Vagina (tissue), 2 donors: ENCODE measurements at regions not wholly inside any gene's neighbourhood (a gene's known extent, or its start where the extent isn't known, plus 50 kb on each side); places are given as distances from the start of the nearest gene placed in this dataset.

ENCODE experiments used
- DNase-seq, 2 donors: peaks; one replicate each; pipeline ENCODE4 v3.0.0-alpha.2; 2017; ENCODE audit errors: extremely low spot score in 2 of 2
- H3K27ac ChIP-seq: fragments of 200-600 bp; sonication (generic); one replicate; pipeline ENCODE4 v1.5.1; 2019
- H3K27me3 ChIP-seq: fragments of 200-600 bp; sonication (generic); one replicate; pipeline ENCODE4 v1.5.1; 2019
- H3K36me3 ChIP-seq, 2 donors: fragments of 200-600 bp; sonication (generic); one replicate each; pipeline ENCODE4 v1.5.1; 2017 to 2019
- H3K4me1 ChIP-seq: fragments of 200-600 bp; sonication (generic); one replicate; pipeline ENCODE4 v1.5.1; 2019
- H3K4me3 ChIP-seq, 2 donors: fragments of 200-600 bp; sonication (generic); 1 replicate in 1 of 2; 2 replicates in 1 of 2; pipeline ENCODE4 v1.5.1; 2016 to 2019
- H3K9me3 ChIP-seq: fragments of 200-600 bp; sonication (generic); one replicate; pipeline ENCODE4 v1.5.1; 2019
- CTCF ChIP-seq, 3 experiments: fragments of 450-650 bp in 2 of 3; fragments of 200-600 bp in 1 of 3; sonication (generic) in 1 of 3; IDR thresholded peaks; one replicate each; pipeline ENCODE4 v1.5.1; 2017 to 2019; ENCODE audit warnings: antibody characterized with exemption in 3 of 3, mild to moderate bottlenecking in 2 of 3, moderate library complexity in 2 of 3
- POLR2A ChIP-seq, 2 donors: fragments of 450-650 bp; IDR thresholded peaks; one replicate each; pipeline ENCODE4 v1.6.1; 2017; ENCODE audit warnings: antibody characterized with exemption in 2 of 2, mild to moderate bottlenecking in 2 of 2, moderate library complexity in 2 of 2
- POLR2AphosphoS5 ChIP-seq, 2 donors: sonication (generic); formaldehyde crosslinking; IDR thresholded peaks; one replicate each; pipeline ENCODE4 v1.9.0; 2017; ENCODE audit warnings: antibody characterized with exemption in 2 of 2, mild to moderate bottlenecking in 2 of 2, low read depth in 1 of 2; ENCODE audit not compliant: insufficient read depth in 1 of 2
- intact Hi-C: fragments of 100-400 bp; cut with DNase I; formaldehyde crosslinking; loops from one replicate; pipeline ENCODE4 v1.15.1; 2023

- H3K27ac ChIP-seq, result no peak overlapping the region
- H3K4me1 ChIP-seq, result no peaks in the 10 kb centered on the region
- H3K36me3 ChIP-seq, result no peaks in the 10 kb centered on the region
- no peaks in the 10 kb centered on the region for H3K27me3 ChIP-seq
- intact Hi-C loops, result no loop called here
- no peak for TF ChIP-seq POLR2A (IDR thresholded peaks at IDR 0.05)
- no peak for TF ChIP-seq POLR2AphosphoS5 (IDR thresholded peaks at IDR 0.05; ENCODE audit: insufficient read depth in 1 of 2, low read depth in 1 of 2)
- no peak for TF ChIP-seq CTCF (IDR thresholded peaks at IDR 0.05)
- H3K4me3 ChIP-seq, result no peak overlapping the region
- DNase-seq, result no peak
- no peaks in the 10 kb centered on the region for H3K9me3 ChIP-seq
Measured at GRCh38 chr7:88686468-88687229, 72.9 kb upstream of the ZNF804B start.

- no peaks in the 10 kb centered on the region for H3K9me3 ChIP-seq
- TF ChIP-seq CTCF (IDR thresholded peaks at IDR 0.05) (no peak), POLR2AphosphoS5 (IDR thresholded peaks at IDR 0.05; ENCODE audit: insufficient read depth in 1 of 2, low read depth in 1 of 2) (no peak), POLR2A (IDR thresholded peaks at IDR 0.05) (no peak)
- no peak overlapping the region for H3K27ac ChIP-seq
- intact Hi-C loops, result no loop called here
- H3K4me1 ChIP-seq, result no peaks in the 10 kb centered on the region
- H3K36me3 ChIP-seq, result no peaks in the 10 kb centered on the region
- DNase-seq, result no peak
- H3K27me3 ChIP-seq, result no peaks in the 10 kb centered on the region
- no peak overlapping the region for H3K4me3 ChIP-seq
Measured at GRCh38 chr7:88681682-88682081, 77.8 kb upstream of the ZNF804B start.

- H3K9me3 ChIP-seq, result no peaks in the 10 kb centered on the region
- no peaks in the 10 kb centered on the region for H3K27me3 ChIP-seq
- H3K4me1 ChIP-seq, result no peaks in the 10 kb centered on the region
- TF ChIP-seq POLR2A (IDR thresholded peaks at IDR 0.05) (no peak), CTCF (IDR thresholded peaks at IDR 0.05) (no peak), POLR2AphosphoS5 (IDR thresholded peaks at IDR 0.05; ENCODE audit: insufficient read depth in 1 of 2, low read depth in 1 of 2) (no peak)
- intact Hi-C loops, result no loop called here
- H3K36me3 ChIP-seq, result no peaks in the 10 kb centered on the region
- no peak overlapping the region for H3K27ac ChIP-seq
- no peak for DNase-seq
- no peak overlapping the region for H3K4me3 ChIP-seq
Measured at GRCh38 chr7:88670536-88670935, 89.0 kb upstream of the ZNF804B start.

GRCh38 chr7:88669913-88670312 lies 89.6 kb upstream of the ZNF804B start:
- DNase-seq, result no peak
- no peak overlapping the region for H3K27ac ChIP-seq
- no peaks in the 10 kb centered on the region for H3K9me3 ChIP-seq
- TF ChIP-seq POLR2AphosphoS5 (IDR thresholded peaks at IDR 0.05; ENCODE audit: insufficient read depth in 1 of 2, low read depth in 1 of 2), result no peak
- no peak for TF ChIP-seq CTCF (IDR thresholded peaks at IDR 0.05)
- no peak for TF ChIP-seq POLR2A (IDR thresholded peaks at IDR 0.05)
- H3K4me1 ChIP-seq, result no peaks in the 10 kb centered on the region
- H3K27me3 ChIP-seq, result no peaks in the 10 kb centered on the region
- intact Hi-C loops, result no loop called here
- H3K4me3 ChIP-seq, result no peak overlapping the region
- H3K36me3 ChIP-seq, result no peaks in the 10 kb centered on the region

GRCh38 chr7:88668591-88668990 lies 90.9 kb upstream of the ZNF804B start:
- DNase-seq, result no peak
- H3K36me3 ChIP-seq, result no peaks in the 10 kb centered on the region
- H3K4me3 ChIP-seq, result no peak overlapping the region
- no peak overlapping the region for H3K27ac ChIP-seq
- no peaks in the 10 kb centered on the region for H3K27me3 ChIP-seq
- TF ChIP-seq POLR2A (IDR thresholded peaks at IDR 0.05) (no peak), POLR2AphosphoS5 (IDR thresholded peaks at IDR 0.05; ENCODE audit: insufficient read depth in 1 of 2, low read depth in 1 of 2) (no peak), CTCF (IDR thresholded peaks at IDR 0.05) (no peak)
- no peaks in the 10 kb centered on the region for H3K4me1 ChIP-seq
- H3K9me3 ChIP-seq, result no peaks in the 10 kb centered on the region
- intact Hi-C loops, result no loop called here
